ENCODE measurements at regions not wholly inside any gene's neighbourhood (a gene's known extent, or its start where the extent isn't known, plus 50 kb on each side); places are given as distances from the start of the nearest gene placed in this dataset.

DNA sequence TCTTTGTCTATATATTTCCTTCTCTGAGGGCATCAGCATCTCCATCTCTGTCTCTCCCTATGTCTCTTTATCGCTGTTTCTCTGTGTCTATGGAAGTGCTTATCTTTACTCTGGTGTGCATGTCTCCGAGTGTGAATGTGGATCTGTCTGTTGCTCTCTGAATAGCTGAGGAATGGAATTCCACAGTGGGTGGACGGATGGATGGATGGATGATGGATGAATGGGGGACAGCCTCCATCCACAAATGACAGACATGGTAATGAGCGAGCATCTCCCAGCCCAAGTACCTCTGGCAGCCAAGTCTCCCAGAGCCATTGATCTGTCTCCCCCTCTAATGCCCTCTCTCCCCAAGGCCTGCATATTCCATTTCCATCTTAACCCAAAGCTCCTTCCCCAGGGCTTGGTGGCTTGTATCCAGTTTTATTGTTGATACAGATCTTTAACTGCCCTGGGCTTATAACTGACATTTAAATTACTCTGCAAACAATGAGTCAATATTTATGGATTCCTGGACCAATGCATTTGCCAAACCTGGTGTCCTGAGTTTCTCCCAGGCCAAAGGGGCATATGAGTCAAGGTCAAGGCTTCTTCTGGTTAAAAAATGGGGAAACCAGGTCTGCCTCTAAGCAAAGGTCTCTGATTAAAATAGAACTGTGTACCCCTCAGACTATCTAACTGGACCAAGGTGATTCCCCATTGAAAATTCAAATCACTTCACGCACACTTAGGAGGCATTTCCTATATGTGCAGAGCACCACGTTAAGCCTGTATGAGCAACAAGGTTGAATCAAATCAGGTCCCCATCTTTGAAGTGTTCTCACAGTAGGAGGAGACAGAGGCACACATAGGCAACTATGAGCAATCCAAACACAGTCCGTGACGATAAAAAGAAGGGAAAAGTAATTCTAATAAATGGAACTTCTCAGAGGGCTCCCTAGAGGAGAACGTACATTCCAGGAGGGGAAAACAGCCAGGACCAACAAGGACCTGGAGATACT is 109.9 kb downstream of the TLE3 start:
- no peak for DNase-seq (ENCODE audit: low spot score)

DNA sequence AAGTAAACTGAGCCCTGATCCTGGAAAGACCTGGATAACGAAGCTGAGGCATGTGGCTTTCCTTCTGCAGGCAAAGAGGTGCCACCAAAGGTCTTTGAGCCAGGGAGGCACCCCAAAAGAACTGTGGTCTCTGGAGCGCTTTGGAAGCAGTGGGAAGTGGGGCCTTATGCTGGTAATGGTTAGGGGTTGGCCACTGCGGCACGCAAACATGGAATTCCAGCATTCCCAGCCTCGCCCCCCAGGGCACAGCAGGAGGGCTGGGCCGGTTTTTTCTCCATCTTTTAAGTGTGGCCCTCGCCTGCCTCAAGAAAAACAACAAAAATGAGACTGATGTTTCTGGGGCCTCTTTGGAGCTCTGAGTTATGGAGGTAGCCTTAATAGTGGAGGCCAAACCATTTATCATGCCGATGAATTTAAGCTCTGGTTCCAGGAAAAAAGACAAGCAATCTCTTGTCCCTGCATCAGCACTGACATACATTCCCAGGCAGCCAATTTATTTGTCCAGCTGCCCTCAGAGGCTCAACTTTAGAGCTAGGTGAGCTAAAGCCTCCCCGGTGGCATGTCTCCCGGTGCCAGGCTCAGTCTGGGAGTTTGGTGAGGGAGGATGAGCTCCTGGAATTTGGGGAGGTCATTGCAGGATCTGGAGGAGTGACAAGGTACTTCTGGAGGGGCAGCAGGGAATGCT is 109.0 kb downstream of the TLE3 start:
- no peak for DNase-seq (ENCODE audit: low spot score)

DNA sequence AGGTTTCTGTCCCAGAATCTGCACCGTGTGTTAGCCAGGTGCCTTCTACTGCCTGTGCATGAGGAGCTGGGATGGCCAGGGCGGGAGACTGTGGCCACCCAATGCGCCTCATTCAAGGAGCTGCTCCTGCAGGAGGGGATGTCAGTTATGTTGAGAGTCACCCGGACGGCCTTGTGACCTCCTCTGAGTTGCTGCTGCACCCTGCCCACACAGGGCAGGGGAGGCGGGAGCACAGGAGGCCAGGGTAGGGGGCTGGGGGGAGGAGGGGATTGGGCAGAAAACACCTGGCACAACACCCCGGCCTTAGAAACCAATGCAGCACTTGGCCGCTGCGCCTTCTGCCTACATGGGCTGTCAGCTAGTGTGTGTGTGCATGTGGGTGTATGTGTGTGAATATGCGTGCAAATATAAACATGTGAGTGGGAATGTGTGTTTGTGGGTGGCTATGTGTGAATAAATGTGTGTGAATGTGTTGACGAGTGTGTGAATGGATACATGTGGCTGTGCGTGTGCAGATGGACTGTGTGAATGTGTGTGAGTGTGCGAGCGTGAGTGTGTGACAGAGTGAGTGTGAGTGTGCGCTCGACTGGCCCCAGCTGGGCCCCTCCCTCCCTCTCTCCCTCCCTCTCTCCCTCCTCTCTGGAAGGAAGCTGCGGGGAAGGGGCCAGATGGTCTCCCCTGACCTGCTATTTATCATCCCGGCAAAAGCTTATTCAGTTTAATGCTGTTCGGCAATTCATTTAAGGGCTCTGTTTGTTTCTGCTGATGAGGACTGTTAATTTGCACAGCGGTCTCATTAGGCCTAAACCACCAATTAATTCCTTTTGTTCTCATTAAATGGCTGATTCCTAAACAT is 106.9 kb downstream of the TLE3 start:
- DNase-seq (ENCODE audit: low spot score): no peak

DNA sequence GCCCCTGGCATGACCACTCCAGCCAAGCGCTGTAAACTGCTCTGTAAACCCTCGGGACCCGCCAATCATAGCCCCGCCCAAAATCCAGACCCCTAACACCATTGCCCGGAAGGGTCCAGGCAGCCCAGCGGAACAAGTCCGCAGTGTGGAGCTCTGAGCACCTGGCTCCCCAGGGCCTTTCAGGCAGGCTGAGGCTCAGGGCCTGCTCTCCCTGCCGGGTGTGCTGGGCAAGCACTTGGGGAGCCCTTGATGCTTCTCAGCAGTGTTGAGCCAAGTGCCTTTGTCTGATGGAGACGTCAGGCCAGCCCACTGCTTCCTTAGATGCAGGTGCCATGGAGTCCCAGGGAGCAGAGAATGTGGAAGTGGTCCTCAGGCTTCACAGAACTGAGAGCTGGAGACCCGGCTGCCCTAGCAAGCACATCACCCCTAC is 106.2 kb downstream of the TLE3 start:
- no peak for DNase-seq (ENCODE audit: low spot score)

DNA sequence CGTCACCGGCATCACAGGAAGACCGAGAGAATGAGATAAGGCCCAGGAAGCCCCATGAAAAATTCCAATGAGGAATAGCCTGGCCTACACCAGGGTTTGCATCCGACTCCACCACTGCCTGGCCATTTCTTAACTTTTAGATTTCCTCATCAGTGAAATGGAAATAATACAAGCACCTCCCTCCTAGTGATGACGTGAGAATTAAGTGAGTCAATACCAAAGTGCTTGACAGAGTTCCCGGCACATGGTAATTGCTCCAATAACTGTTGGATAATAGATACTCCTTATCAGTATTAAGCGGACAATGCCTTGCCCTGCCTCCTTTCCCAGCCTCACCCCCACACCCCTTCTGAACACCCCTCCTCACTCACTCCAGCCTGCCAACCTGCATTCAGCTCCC is 105.4 kb downstream of the TLE3 start:
- no peak for DNase-seq (ENCODE audit: low spot score)

DNA sequence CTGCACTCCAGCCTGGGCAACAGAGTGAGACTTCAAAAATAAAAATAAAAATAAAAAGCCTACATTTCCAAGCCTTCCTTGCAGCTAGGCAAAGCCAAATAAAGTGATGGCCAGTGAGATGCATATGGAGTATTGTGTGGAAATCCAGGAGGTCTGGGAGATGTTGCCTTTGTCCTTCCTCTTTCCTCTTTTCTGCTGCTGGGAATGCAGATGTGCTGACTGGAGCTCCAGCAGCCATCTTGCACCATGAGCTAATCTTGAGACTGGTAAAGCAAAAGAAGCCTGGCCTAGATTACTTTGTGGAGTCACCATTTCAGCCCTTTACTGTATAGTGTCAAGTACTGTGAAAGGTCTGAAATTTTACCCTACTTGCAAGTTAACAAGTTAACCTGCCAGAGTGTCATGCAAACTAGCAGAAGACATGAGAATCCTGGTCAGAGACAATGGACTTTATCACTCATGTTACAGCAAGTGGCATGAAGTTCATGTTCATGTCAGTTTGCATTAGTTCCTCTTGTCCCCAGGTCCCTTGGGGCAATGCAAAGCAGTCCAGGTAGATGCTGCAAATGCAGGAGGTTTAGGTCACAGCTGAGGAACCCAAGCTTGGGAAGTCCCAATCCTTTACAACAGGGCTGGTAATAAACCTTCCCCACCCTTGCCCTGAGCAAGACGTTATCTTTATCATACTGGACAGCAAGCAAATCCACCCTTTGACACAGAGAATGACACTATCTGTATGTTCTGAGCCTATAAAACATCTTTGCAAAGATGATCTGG is 103.1 kb downstream of the TLE3 start:
- no peak for DNase-seq (ENCODE audit: low spot score)

DNA sequence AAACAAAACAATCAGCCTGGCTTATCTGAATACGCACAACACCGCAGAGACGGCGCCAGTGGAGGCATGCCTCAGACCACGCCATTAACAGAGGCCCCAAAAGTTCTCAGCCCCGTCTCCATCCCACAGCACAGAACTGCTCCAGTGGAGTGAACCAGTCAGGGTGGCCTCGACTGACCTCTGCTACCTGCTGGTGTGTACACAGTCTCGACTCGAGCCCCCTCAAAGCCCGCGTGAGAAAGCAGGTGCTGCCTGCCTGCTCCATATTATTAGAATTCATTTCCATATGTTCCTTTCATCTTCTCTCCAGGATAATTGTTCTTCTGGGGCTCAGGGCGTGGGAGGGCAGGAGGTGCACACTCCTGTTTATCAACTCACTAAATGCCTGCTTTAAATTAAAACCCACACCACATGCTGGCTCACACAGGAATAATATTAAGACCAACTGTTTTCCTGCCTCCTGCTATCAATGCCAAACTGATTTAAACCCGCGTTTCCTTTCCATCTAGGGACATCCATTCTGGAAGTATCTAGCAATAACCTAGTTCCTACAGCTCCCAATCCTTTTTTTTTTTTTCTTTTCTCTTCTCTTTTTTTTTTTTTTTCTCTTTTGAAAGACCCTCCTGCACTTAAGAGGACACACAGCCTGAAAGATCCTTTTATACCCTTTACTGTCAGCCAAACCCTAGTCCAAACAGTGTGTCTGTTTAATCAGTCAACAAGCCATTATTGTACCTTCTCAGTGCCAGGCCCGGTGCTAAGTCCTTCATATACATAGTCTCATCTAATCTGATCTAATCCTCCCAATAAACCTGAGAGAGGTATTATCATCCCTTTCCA is 101.2 kb downstream of the TLE3 start:
- no peak for DNase-seq (ENCODE audit: low spot score)

DNA sequence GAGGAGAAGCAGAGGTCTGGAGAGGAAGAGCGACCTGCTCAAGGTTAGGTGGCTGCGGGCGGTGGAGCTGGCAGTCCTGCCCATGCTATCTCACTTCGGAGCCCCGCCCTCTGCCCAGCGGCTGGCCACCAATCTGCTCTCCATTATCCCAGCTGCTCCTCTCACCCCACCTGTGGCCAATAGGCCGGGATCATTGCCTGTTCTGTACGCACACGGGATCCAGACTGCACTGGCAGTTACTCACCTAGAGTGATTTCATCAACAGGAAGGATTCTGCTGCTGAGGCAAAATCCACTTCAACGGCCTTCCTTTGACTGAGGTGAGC is 100.6 kb downstream of the TLE3 start:
- DNase-seq (ENCODE audit: low spot score): no peak
